Ishikawa (cell line): ENCODE measurements at regions not wholly inside any gene's neighbourhood (a gene's known extent, or its start where the extent isn't known, plus 50 kb on each side); places are given as distances from the start of the nearest gene placed in this dataset.

Experiments used
- CEBPB ChIP-seq: IDR thresholded peaks from 2 replicates; pipeline ENCODE4 v1.6.1; 2012
- CREB1 ChIP-seq: IDR thresholded peaks from 2 replicates; pipeline ENCODE4 v1.6.1; 2012; ENCODE audit warnings: low read depth
- EGR1 ChIP-seq: IDR thresholded peaks from 2 replicates; pipeline ENCODE4 v1.6.1; 2012
- EP300 ChIP-seq: IDR thresholded peaks from 2 replicates; pipeline ENCODE4 v1.6.1; 2012; ENCODE audit warnings: borderline replicate concordance
- RAD21 ChIP-seq: IDR thresholded peaks from 2 replicates; pipeline ENCODE4 v1.6.1; 2012; ENCODE audit warnings: low read depth
- TAF1 ChIP-seq: IDR thresholded peaks from 2 replicates; pipeline ENCODE4 v1.6.1; 2012; ENCODE audit warnings: low read depth, mild to moderate bottlenecking
- YY1 ChIP-seq: IDR thresholded peaks from 2 replicates; pipeline ENCODE4 v1.6.1; 2012; ENCODE audit warnings: low read depth

DNA sequence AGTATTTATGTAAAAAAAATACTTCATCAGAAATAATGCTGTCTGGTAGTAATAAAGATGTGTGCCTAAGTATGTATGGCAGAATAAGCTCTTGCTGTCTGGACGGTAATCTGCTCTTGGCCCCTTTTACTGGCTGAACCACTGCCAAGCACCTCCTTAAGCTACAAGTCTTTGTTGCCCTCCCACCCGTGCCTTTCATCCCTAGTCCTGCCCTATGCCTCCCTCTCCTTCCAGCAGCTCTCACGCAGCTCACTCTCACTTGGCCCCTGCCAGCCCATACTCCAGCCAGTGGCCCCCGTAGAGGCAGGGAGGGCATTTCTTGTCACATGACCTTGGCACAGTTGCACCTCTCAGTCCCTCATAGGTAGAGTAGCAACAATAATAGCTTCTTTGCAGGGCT is 54.5 kb upstream of the NPAS2 start:
- TF ChIP-seq CREB1: no peak
- TF ChIP-seq YY1: no peak
- no peak for TF ChIP-seq TAF1
- TF ChIP-seq RAD21: no peak
- no peak for TF ChIP-seq CEBPB
- no peak for TF ChIP-seq EP300
- TF ChIP-seq EGR1: no peak
